Psoas muscle (tissue), 7 donors: ENCODE measurements at regions not wholly inside any gene's neighbourhood (a gene's known extent, or its start where the extent isn't known, plus 50 kb on each side); places are given as distances from the start of the nearest gene placed in this dataset.

Source experiments
- ATAC-seq, 4 donors: fragments of 200-7000 bp; cut with Tn5 transposase; one replicate each; pipeline ENCODE4 v1.9.1; 2020; ENCODE audit warnings: moderate library complexity in 3 of 4, mild to moderate bottlenecking in 2 of 4
- DNase-seq, 2 donors: peaks; one replicate each; pipeline ENCODE4 v3.0.0-alpha.2; 2020
- H3K27ac ChIP-seq: fragments of 200-600 bp; one replicate; pipeline ENCODE4 v1.8.0; 2022
- H3K27me3 ChIP-seq, 3 donors: fragments of 200-600 bp in 1 of 3; one replicate each; pipeline versions ENCODE4 v1.6.1 to v1.8.0; 2013 to 2022; ENCODE audit warnings: low read length in 2 of 3, mild to moderate bottlenecking in 2 of 3, moderate library complexity in 1 of 3; ENCODE audit not compliant: insufficient read depth in 3 of 3
- H3K36me3 ChIP-seq, 2 donors: fragments of 200-600 bp in 1 of 2; one replicate each; pipeline versions ENCODE4 v1.6.1 to v1.8.0; 2013 to 2022; ENCODE audit warnings: low read depth in 1 of 2, mild to moderate bottlenecking in 1 of 2, moderate library complexity in 1 of 2; ENCODE audit not compliant: insufficient read depth in 1 of 2
- H3K4me1 ChIP-seq: fragments of 200-600 bp; one replicate; pipeline ENCODE4 v1.8.0; 2022
- H3K4me3 ChIP-seq: fragments of 200-600 bp; one replicate; pipeline ENCODE4 v1.8.0; 2022; ENCODE audit warnings: mild to moderate bottlenecking
- H3K9me3 ChIP-seq: fragments of 200-600 bp; one replicate; pipeline ENCODE4 v1.8.0; 2022
- WGBS, 3 donors: extraction: QIAGEN DNeasy Blood & Tissue Kit; methylation state at CpG; one replicate each; pipeline versions ENCODE4 v1.1.6 to v1.1.7; 2013; 5-methylcytosine and 5-hydroxymethylcytosine counted together
- intact Hi-C, 2 donors: fragments of 100-400 bp; cut with DNase I; formaldehyde crosslinking; loops; one replicate each; pipeline versions ENCODE4 v1.11.0 to v1.14.2; 2022
- TF ChIP-seq, protein P1 (sequence below): fragments of 200-600 bp; IDR thresholded peaks from one replicate; pipeline ENCODE4 v1.8.0; 2022; ENCODE audit warnings: antibody characterized with exemption
- donor health status: healthy with polysubstance abuse.
- donor health status: DM: no; HTN: no; CAD: no; lungs with moderate emphysema.
- donor health status: Bipolar disorder and iron deficiency.
- donor health status: healthy.
- donor health status: DM: yes; HTN: yes; CAD: no.
- donor health status: DM: no; HTN: no; CAD: no.
- donor health status: DM: yes; HTN: yes; CAD: no.

- Histone ChIP-seq H3K27ac (no peak overlapping the region), H3K27me3 (no peaks in the 10 kb centered on the region), H3K9me3 (no peaks in the 10 kb centered on the region), H3K36me3 (no peaks in the 10 kb centered on the region), H3K4me3 (no peak overlapping the region), H3K4me1 (no peaks in the 10 kb centered on the region)
- ATAC-seq: no peak
- 89 to 97% (median 92%) methylated on average over 2 of the region's 2 CpGs for WGBS, 3 donors
- no peak for DNase-seq
- intact Hi-C loops: loop anchor here in 1 of 2 donors (5.0 kb wide), 1 partner anchor 62 kb away; no protein-coding TSS in a partner anchor
- TF ChIP-seq, protein P1, sequence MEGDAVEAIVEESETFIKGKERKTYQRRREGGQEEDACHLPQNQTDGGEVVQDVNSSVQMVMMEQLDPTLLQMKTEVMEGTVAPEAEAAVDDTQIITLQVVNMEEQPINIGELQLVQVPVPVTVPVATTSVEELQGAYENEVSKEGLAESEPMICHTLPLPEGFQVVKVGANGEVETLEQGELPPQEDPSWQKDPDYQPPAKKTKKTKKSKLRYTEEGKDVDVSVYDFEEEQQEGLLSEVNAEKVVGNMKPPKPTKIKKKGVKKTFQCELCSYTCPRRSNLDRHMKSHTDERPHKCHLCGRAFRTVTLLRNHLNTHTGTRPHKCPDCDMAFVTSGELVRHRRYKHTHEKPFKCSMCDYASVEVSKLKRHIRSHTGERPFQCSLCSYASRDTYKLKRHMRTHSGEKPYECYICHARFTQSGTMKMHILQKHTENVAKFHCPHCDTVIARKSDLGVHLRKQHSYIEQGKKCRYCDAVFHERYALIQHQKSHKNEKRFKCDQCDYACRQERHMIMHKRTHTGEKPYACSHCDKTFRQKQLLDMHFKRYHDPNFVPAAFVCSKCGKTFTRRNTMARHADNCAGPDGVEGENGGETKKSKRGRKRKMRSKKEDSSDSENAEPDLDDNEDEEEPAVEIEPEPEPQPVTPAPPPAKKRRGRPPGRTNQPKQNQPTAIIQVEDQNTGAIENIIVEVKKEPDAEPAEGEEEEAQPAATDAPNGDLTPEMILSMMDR: no peak
Observed at GRCh38 chr2:237214963-237215362, 129.3 kb downstream of the COPS8 start.

GRCh38 chr2:237217995-237218616, 132.4 kb downstream of the COPS8 start:
- ATAC-seq: no peak
- H3K27ac ChIP-seq: no peak overlapping the region
- H3K36me3 ChIP-seq: no peaks in the 10 kb centered on the region
- TF ChIP-seq, protein P1: no peak
- intact Hi-C loops: no loop called here
- H3K4me1 ChIP-seq: peaks cover 3% of the 10 kb centered on the region
- no peaks in the 10 kb centered on the region for H3K27me3 ChIP-seq
- no peak for DNase-seq
- no peaks in the 10 kb centered on the region for H3K9me3 ChIP-seq
- WGBS, 3 donors: 80 to 88% (median 87%) methylated on average over 7 of the region's 7 CpGs
- no peak overlapping the region for H3K4me3 ChIP-seq

DNA sequence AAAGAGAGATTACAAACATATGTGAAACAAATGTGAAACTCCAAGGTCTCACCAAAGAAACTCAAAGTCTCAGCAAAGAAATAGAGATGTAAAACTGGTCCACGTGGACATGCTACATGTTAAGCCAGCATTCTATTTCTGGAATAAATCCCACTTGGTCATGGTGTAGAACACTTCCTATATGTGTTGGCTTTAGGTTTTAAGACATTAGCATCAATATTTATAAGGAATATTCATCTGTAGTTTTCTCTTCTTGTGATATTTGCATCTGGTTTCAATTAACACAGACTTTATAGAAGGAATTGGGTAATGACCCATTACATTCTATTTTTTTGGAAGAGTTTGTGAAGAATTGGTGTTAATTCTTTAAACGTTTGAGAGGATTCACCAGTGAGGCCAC, 133.1 kb downstream of the COPS8 start:
- Histone ChIP-seq H3K4me3 (no peak overlapping the region), H3K4me1 (peaks cover 9% of the 10 kb centered on the region), H3K27me3 (no peaks in the 10 kb centered on the region), H3K36me3 (no peaks in the 10 kb centered on the region), H3K9me3 (no peaks in the 10 kb centered on the region), H3K27ac (no peak overlapping the region)
- no peak for ATAC-seq
- intact Hi-C loops: no loop called here
- no peak for DNase-seq
- TF ChIP-seq, protein P1: no peak
- 62 to 72% (median 64%) methylated on average over 2 of the region's 2 CpGs for WGBS, 3 donors

GRCh38 chr2:237219826-237220225, 134.1 kb downstream of the COPS8 start:
- Histone ChIP-seq H3K36me3 (no peaks in the 10 kb centered on the region), H3K27me3 (no peaks in the 10 kb centered on the region), H3K4me3 (no peak overlapping the region), H3K27ac (no peak overlapping the region), H3K4me1 (peaks cover 9% of the 10 kb centered on the region), H3K9me3 (no peaks in the 10 kb centered on the region)
- DNase-seq: no peak
- intact Hi-C loops: no loop called here
- 72 to 97% (median 88%) methylated on average over 2 to 4 of the region's 4 CpGs for WGBS, 3 donors
- TF ChIP-seq, protein P1: no peak
- ATAC-seq: no peak

DNA sequence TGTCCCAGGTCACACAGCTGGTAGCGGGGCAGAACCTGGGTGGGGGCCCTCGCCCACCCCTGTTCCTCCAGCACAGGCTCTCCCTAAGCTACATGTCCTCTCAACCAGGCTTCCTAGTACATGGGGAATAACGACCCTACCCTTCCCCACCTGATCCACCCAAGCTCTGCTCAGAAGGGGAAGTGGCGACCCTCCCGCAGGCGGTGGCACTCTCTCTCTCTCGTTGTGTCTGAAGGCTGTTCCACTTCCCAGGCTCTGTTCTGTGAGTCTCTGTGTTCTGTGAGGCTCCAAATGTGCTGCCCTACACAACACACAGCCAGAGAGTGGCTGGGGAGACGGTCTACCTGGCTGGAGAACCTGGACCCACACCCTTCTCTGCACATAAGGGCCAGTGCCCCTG, 135.8 kb downstream of the COPS8 start:
- TF ChIP-seq, protein P1: no peak

More for the DNA sequence above, 135.8 kb downstream of the COPS8 start:
- Histone ChIP-seq H3K27me3 (no peaks in the 10 kb centered on the region), H3K9me3 (no peaks in the 10 kb centered on the region), H3K27ac (peak overlapping the region; percentile 19), H3K36me3 (no peaks in the 10 kb centered on the region), H3K4me3 (no peak overlapping the region), H3K4me1 (peaks cover 9% of the 10 kb centered on the region)
- DNase-seq: no peak
- intact Hi-C loops: no loop called here
- ATAC-seq: no peak
- 87 to 89% (median 89%) methylated on average over 8 of the region's 8 CpGs for WGBS, 3 donors
